G401.6 (cell line): ENCODE measurements at regions not wholly inside any gene's neighbourhood (a gene's known extent, or its start where the extent isn't known, plus 50 kb on each side); places are given as distances from the start of the nearest gene placed in this dataset.
A peak's percentile ranks its signal among the peaks of the same experiment; 100 is the strongest.
"Not testable (repeated sequence)": the region's sequence is repeated elsewhere in the genome, so short reads cannot be mapped to it uniquely, and the experiment has no call there.

ENCODE experiments used
- FAIRE-seq: peaks from 2 replicates; lab custom pipeline; 2012; peaks lifted over from hg19 to GRCh38; lab: Jason Lieb, UNC

- FAIRE-seq = no peak
Observed at GRCh38 chr7:32762925-32763293, 128.7 kb downstream of the KBTBD2 start.

GRCh38 chr7:32762206-32762924, 129.2 kb downstream of the KBTBD2 start:
- not testable (repeated sequence) for FAIRE-seq

DNA sequence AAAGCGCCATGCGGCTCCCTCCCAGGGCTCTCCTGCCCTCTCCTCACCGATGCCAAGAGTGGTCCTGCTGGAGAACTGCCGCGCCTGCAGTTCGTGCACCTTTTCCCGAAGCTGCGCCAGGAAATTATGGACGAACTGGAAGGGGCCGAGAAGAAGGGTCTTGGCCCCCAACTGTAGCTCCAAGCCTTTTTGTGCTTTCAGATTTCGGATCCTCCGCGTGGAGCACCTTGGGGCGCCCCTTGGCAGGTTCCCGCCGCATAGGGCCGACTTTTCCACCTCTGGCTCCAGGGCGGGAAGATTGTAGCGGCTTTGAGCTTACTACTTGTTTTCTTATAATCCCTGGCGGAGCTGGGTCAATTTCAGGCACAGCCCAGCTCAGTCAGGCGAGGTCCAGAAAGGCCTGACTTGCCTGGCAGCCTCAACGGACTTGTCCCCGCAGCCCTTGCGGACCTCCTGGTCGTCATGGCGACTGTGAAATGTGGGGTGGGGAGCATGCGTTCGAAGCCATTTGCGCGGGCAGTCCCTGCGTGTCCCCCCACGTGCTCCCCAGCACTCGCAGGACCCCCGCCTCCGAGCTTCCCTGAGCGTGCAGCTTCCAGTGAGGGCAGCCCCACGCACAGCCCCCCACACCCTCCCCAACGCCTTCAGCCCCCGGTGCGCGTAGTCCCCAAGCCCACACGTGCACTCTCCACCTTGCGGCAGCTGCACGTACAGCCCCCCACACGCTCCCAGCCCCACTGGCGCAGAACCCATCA, 129.9 kb downstream of the KBTBD2 start:
- FAIRE-seq = no peak

DNA sequence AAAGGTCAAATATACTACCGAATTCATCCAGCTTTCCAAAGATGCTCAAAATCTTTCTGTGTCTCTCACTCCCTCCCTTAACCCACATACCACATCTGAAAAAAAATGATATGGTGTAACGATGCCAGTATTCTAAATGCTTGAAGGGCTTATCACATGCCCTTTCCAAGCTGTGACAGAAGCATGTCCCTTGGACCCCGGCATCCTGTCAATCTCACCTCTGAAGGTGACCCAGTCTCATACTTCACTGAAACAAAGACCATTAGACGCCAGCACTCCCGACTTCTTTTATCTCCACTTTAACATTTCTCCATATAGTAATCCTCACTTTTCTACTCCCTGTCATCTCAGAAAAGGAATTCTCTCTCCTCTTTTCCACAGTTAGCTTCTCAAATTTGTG, 130.8 kb downstream of the KBTBD2 start:
- not testable (repeated sequence) for FAIRE-seq

DNA sequence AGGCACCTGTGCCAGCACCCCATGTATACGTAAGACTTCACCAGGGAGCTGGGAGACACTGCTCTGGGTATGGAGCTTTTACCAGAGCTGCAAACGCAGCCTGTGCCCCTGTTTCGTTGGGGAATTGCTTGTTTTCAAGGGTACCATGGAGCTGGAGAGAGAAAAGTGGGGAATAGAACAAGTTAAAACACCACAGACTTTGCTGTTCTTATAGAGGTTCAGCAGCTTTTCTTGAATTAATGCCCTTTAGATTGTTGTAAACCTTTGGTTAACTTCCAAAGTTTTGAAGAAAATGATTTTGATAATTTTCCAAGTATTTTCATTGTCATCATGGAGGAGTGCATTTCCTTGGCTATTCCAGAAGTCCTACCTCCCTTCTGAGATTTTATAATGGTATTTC, 131.7 kb downstream of the KBTBD2 start:
- FAIRE-seq = not testable (repeated sequence)

DNA sequence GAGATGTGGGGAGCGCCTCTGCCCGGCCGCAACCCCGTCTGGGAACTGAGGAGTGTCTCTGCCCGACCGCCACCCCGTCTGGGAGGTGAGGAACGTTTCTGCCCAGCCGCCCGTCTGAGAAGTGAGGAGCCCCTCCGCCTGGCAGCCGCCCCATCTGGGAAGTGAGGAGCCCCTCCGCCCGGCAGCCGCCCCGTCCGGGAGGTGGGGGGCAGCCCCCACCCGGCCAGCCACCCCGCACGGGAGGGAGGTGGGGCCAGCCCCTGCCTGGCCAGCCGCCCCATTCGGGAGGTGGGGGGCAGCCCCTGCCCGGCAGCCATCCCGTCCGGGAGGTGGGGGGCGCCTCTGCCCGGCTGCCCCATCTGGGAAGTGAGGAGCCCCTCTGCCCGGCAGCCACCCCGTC, 137.7 kb downstream of the KBTBD2 start:
- FAIRE-seq = not testable (repeated sequence)

GRCh38 chr7:32748337-32748736, 143.2 kb downstream of the KBTBD2 start:
- FAIRE-seq = not testable (repeated sequence)

GRCh38 chr7:32747443-32748148, 144.0 kb downstream of the KBTBD2 start:
- FAIRE-seq = not testable (repeated sequence)

DNA sequence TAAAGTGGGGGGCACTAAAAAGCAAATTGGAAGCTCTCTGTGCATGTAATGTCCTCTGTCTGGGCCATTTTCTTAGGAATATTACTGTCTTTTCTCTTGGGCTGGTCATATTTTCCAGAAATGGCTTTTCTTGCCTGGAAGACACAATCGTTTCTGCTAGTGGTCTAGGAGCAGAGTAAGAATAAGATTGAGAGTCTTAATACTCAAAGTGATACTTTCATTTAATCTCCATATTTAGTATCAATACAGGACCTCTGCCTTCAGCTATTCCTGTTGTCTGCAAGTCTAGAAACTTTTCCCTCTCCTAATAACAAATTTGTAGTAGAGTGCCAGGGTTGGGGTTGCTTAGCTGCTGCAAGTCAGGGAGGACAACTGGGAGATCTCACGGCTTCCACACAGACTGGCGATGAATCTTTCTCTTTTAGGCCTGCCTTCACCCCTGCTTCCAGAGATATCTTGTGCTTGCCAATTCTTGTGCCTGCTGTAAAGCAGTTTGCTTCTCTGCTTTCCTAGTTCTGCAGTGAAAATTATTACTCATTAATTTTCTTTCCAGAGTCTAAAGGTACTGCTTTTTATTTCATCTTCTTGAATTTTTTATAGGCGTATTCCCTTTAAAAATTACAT, 149.6 kb downstream of the KBTBD2 start:
- not testable (repeated sequence) for FAIRE-seq

DNA sequence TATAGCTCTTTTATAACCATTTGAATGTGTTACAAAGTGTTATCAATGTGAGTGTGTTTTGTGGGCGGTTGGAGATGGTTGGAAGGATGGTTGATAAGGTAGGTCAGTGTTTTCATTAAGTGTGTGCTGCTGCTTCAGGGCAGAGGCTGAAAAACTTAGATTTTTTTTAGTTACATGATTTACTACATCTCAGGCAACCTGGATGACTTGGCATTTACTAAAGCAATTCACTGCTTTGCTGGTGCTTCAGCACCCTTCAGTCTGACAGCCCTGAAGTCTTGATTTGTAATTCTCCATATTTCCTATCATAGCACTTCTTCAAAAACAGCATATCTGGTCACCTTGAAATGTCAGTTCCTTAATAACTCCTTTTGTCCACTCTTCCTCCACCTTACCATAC, 151.8 kb downstream of the KBTBD2 start:
- FAIRE-seq = not testable (repeated sequence)

DNA sequence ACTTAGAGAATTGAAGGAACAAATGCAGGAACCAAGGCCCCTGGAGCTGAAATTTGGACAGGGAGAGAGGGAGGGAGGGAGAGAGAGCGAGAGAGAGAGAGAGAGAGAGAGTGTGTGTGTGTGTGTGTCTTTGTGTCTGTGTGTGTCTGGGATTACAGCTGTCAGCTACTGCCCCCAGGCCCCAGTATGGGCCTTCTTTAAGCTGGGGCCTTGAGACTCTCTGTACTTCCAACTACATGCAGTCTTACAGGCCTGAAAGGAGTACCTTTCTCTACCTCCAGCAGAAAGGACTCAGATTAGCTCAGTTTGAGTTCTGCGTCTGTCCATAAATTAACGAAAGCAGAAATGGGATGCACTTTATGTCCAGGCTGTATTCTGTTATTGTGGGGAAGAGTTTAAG, 153.2 kb downstream of the KBTBD2 start:
- FAIRE-seq = not testable (repeated sequence)

DNA sequence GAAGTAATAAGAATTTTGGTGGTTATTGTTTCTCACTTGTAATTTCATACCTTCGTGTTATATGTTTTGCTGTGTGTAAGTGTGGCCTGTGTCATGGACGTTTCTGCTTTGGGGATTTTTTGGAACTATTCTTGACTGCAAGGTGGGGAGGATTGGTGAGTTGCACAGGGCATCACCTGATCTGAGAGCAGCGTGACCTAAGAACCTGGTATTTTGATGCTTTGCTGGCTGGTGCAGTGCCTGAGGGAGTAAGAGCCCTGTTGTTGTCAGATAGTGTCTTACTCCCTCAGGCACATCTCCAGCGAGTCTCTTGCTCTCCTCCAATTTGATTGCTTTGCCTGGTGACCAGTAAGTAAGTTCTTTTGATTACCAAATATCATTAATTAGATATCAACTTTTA, 158.8 kb downstream of the KBTBD2 start:
- not testable (repeated sequence) for FAIRE-seq

- not testable (repeated sequence) for FAIRE-seq
Observed at GRCh38 chr7:32729335-32729675, 162.3 kb downstream of the KBTBD2 start.

DNA sequence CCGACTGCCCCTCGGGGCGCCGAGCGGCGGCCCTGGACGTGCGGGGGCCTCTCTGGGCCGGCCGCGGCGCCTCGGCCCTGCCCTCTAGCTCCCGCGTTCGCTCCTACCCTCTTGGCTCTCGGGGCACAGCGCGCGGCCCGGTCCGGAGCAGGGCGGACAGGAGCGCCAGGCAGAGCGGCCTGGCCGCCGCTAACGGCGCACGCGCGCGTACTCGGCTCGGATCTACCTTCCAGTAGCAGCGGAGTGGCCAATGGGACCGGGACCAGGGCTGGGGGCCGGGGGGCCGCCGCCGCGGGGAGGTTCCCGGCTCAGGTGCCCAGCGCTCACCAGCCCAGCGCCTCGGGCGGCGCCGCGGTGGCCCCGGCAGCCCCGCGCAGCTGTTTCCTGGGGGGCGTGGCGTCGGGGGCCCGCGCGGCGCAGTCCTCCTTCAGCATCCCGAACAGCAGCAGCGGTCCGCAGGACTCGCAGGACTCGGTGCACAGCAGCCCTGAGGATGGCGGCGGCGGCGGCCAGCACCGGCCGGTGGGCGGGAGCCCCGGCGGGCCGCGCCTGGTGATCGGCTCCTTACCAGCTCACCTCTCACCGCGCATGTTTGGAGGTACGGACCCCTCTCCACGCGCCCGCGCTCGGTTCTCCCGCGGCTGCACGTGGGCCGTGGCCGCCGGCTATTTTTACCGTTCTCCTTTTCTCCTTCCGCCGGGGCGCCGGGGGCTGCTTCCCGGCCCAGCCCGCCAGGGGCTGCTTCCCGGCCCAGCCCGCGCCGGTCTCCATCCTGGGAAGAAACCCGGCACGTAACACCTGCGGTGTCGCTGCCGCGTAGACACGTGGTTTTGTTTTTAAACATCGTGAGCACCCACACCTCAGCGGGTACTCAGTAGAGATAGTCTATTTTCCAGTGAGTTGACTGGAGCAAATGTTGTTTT, 162.9 kb downstream of the KBTBD2 start:
- not testable (repeated sequence) for FAIRE-seq

- not testable (repeated sequence) for FAIRE-seq
Observed at GRCh38 chr7:32727483-32728411, 163.8 kb downstream of the KBTBD2 start.

- not testable (repeated sequence) for FAIRE-seq
Observed at GRCh38 chr7:32722837-32723236, 168.7 kb downstream of the KBTBD2 start.

GRCh38 chr7:32694182-32694581, 197.4 kb downstream of the KBTBD2 start:
- no peak for FAIRE-seq

DNA sequence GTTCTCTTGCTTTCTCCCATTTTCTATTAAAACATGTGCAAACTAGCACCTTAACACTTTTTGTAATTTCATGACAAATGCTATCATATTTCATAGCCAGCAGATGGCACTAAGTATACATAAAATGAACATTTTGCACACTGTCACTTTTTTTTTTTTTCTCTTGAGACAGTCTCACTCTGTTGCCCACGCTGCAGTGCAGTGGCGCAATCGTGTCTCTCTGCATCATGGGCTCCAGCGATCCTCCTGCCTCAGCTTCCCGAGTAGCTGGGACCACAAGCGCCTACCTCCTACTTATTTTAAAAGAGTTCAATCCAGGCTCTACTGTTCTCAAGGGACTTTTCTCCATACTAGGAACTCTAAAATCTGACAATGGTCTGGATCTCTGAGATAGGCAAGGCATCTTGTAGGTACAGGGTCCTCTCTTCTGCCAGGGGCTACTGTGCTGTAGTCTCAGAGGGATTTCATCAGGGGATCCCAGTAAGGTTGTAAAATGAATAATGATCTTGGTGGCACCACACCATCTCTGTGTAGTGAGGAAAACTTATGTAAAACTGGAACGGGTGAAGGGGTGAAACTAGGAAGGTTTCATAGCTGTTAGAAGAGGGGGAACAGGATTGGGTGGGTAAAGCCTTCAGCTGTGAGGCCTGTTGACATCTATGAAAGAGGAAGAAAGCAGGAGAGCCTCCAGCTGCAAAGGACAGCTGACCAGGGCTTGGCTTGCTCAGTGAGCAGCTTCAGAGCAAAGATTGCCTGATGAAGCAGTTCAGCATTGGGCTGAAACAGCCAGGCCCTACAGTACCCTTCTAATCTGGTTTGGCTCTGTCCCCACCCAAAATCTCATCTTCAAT, 196.9 kb downstream of the AVL9 start:
- peak; percentile 67 for FAIRE-seq

GRCh38 chr7:32688092-32688491, 192.8 kb downstream of the AVL9 start:
- not testable (repeated sequence) for FAIRE-seq

DNA sequence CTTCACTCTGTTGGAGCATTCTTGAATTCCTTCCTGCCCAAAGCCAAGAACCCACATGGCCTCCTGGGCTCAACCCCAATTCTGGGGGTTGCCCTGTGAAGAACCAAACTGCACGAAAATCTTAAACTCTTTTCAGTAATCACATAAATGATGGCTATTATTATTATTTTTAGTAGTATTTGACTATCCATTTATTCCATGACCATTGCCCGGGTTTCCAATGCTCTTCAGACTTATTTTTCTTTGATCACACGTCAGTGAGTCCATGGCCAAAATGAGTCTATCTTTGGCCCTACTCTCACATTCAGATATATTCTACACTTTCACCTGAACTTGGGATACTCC, 185.9 kb downstream of the AVL9 start:
- FAIRE-seq = no peak
